Trophoblast cell (in vitro differentiated cells and primary cell): ENCODE measurements at regions not wholly inside any gene's neighbourhood (a gene's known extent, or its start where the extent isn't known, plus 50 kb on each side); places are given as distances from the start of the nearest gene placed in this dataset.

ENCODE experiments used
- DNase-seq, 2 donors: peaks; one replicate each; pipeline ENCODE4 v3.0.0-alpha.2; 2016
- H2AFZ ChIP-seq: 2 replicates; pipeline ENCODE4 v1.6.1; 2013; ENCODE audit warnings: low read length, moderate library complexity, mild to moderate bottlenecking; ENCODE audit not compliant: insufficient read depth, poor library complexity
- H2AK5ac ChIP-seq: 2 replicates; pipeline ENCODE4 v1.6.1; 2013; ENCODE audit warnings: mild to moderate bottlenecking, low read length
- H2BK120ac ChIP-seq: 2 replicates; pipeline ENCODE4 v1.6.1; 2013; ENCODE audit warnings: low read length, mild to moderate bottlenecking, moderate library complexity; ENCODE audit not compliant: insufficient read depth, poor library complexity
- H2BK12ac ChIP-seq: 2 replicates; pipeline ENCODE4 v1.6.1; 2013; ENCODE audit warnings: mild to moderate bottlenecking, low read length, moderate library complexity
- H2BK5ac ChIP-seq: 2 replicates; pipeline ENCODE4 v1.6.1; 2013; ENCODE audit warnings: low read length, low read depth, moderate library complexity, mild to moderate bottlenecking; ENCODE audit not compliant: poor library complexity
- H3K14ac ChIP-seq: 2 replicates; pipeline ENCODE4 v1.6.1; 2013; ENCODE audit warnings: mild to moderate bottlenecking, low read length
- H3K18ac ChIP-seq: 2 replicates; pipeline ENCODE4 v1.6.1; 2013; ENCODE audit warnings: mild to moderate bottlenecking, low read length
- H3K23ac ChIP-seq: 2 replicates; pipeline ENCODE4 v1.6.1; 2013; ENCODE audit warnings: low read length
- H3K27ac ChIP-seq: 2 replicates; pipeline ENCODE4 v1.5.1; 2013; ENCODE audit warnings: low read depth, mild to moderate bottlenecking, inconsistent platforms, low read length, moderate library complexity
- H3K27me3 ChIP-seq: 2 replicates; pipeline ENCODE4 v1.6.1; 2013; ENCODE audit warnings: inconsistent platforms, mild to moderate bottlenecking, low read length, moderate library complexity; ENCODE audit not compliant: insufficient read depth
- H3K36me3 ChIP-seq, 2 experiments: 1 replicate in 1 of 2; 2 replicates in 1 of 2; pipeline ENCODE4 v1.6.1; 2013; ENCODE audit warnings: low read length in 2 of 2, mild to moderate bottlenecking in 2 of 2, moderate library complexity in 1 of 2; ENCODE audit not compliant: insufficient read depth in 2 of 2, control insufficient read depth in 1 of 2
- H3K4ac ChIP-seq: 2 replicates; pipeline ENCODE4 v1.6.1; 2013; ENCODE audit warnings: low read depth, mild to moderate bottlenecking, low read length, moderate library complexity
- H3K4me1 ChIP-seq, 2 experiments: 1 replicate in 1 of 2; 2 replicates in 1 of 2; pipeline ENCODE4 v1.6.1; 2013; ENCODE audit warnings: low read length in 2 of 2, mild to moderate bottlenecking in 2 of 2, moderate library complexity in 1 of 2; ENCODE audit not compliant: insufficient read depth in 2 of 2, control insufficient read depth in 1 of 2
- H3K4me2 ChIP-seq: 2 replicates; pipeline ENCODE4 v1.6.1; 2013; ENCODE audit warnings: inconsistent platforms, mild to moderate bottlenecking, low read length, moderate library complexity
- H3K4me3 ChIP-seq: 2 replicates; pipeline ENCODE4 v1.5.1; 2013; ENCODE audit warnings: mild to moderate bottlenecking, low read depth, low read length, inconsistent platforms
- H3K79me1 ChIP-seq: one replicate; pipeline ENCODE4 v1.6.1; 2013; ENCODE audit warnings: low read length
- H3K79me2 ChIP-seq: 2 replicates; pipeline ENCODE4 v1.6.1; 2013; ENCODE audit warnings: low read length, mild to moderate bottlenecking; ENCODE audit not compliant: control insufficient read depth, insufficient read depth, poor library complexity
- H3K9ac ChIP-seq: 2 replicates; pipeline ENCODE4 v1.6.1; 2013; ENCODE audit warnings: mild to moderate bottlenecking, low read length
- H3K9me3 ChIP-seq: 2 replicates; pipeline ENCODE4 v1.6.1; 2013; ENCODE audit warnings: low read depth, mild to moderate bottlenecking, control low read depth, inconsistent platforms, low read length; ENCODE audit not compliant: insufficient read depth
- H4K12ac ChIP-seq: 2 replicates; pipeline ENCODE4 v1.6.1; 2013; ENCODE audit warnings: low read depth, mild to moderate bottlenecking, low read length, moderate library complexity
- H4K8ac ChIP-seq: 2 replicates; pipeline ENCODE4 v1.6.1; 2013; ENCODE audit warnings: low read depth, mild to moderate bottlenecking, low read length, moderate library complexity
- H4K91ac ChIP-seq: one replicate; pipeline ENCODE4 v1.6.1; 2013; ENCODE audit warnings: low read depth, mild to moderate bottlenecking, low read length, moderate library complexity
- WGBS: extraction: QIAGEN DNeasy Blood & Tissue Kit; methylation state at CpG from one replicate; pipeline ENCODE4 v1.1.7; 2013; ENCODE audit warnings: missing lambda C conversion rate; ENCODE audit not compliant: insufficient read length, insufficient coverage; ENCODE audit errors: extremely low coverage; 5-methylcytosine and 5-hydroxymethylcytosine counted together

DNA sequence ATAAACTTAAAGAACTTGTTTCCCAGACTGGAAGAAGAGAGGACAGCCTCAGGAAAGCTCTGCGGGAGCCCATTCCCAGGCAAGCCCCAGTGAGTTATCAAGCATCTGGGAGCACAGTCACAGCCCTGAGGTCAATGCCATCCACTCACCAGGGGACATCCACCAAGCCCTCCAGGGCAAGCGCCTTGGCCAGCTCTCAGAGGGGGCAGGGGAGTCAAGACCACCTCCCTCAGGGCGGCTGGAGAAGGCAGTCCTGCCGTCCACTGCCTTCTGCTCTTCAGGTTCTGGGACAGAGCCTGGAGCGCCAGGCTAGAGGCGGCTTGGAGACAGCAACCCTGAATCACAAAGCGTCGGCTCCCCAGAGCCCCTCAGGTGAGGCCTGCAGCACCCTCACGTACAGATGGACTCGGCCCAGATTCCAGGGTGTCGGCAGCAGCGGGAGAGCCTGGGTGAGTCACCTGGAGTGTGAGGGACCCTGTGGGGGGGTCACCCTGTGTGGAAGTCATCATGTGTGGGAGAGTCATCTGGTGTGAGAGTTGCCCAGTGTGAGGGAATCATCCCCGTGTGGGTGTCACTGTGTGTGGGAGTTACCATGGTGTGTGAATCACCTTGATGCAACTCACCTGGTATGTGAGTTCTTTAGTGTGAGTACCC is 100.9 kb upstream of the TEX51 start:
- WGBS = no CpG with 5 or more reads among the region's 13 CpGs

GRCh38 chr2:126798276-126799140 is 100.2 kb upstream of the TEX51 start:
- Histone ChIP-seq H3K4me1 (no peaks in the 10 kb centered on the region), H4K8ac (no peak overlapping the region), H3K23ac (no peak overlapping the region), H3K4me3 (no peak overlapping the region), H4K12ac (no peak overlapping the region), H2BK120ac (no peak overlapping the region), H2AFZ (no peak overlapping the region), H3K4ac (no peak overlapping the region), H2AK5ac (no peak overlapping the region), H3K79me2 (no peaks in the 10 kb centered on the region), H3K14ac (no peak overlapping the region), H3K27ac (no peak overlapping the region), H3K36me3 (no peaks in the 10 kb centered on the region), H3K9ac (no peak overlapping the region), H3K18ac (no peak overlapping the region), H4K91ac (no peak overlapping the region), H3K27me3 (no peaks in the 10 kb centered on the region), H3K79me1 (no peaks in the 10 kb centered on the region), H3K4me2 (no peak overlapping the region), H2BK5ac (no peak overlapping the region), H3K9me3 (peaks cover 1% of the 10 kb centered on the region), H2BK12ac (no peak overlapping the region)
- DNase-seq = no peak
- WGBS = no CpG with 5 or more reads among the region's 9 CpGs

More for the DNA sequence above, 100.9 kb upstream of the TEX51 start:
- no peaks in the 10 kb centered on the region for H3K4me1 ChIP-seq
- H3K36me3 ChIP-seq = no peaks in the 10 kb centered on the region
- no peak overlapping the region for H2AK5ac ChIP-seq
- H3K27ac ChIP-seq = no peak overlapping the region
- no peaks in the 10 kb centered on the region for H3K27me3 ChIP-seq
- H3K18ac ChIP-seq = no peak overlapping the region
- no peak overlapping the region for H4K12ac ChIP-seq
- no peak overlapping the region for H3K9ac ChIP-seq
- no peak overlapping the region for H3K14ac ChIP-seq
- no peak overlapping the region for H3K4me3 ChIP-seq
- H3K79me1 ChIP-seq = no peaks in the 10 kb centered on the region
- no peak overlapping the region for H4K8ac ChIP-seq
- no peak overlapping the region for H2BK12ac ChIP-seq
- no peak overlapping the region for H3K23ac ChIP-seq
- H3K4ac ChIP-seq = no peak overlapping the region
- H3K79me2 ChIP-seq = no peaks in the 10 kb centered on the region
- DNase-seq = no peak
- H4K91ac ChIP-seq = no peak overlapping the region
- H3K4me2 ChIP-seq = no peak overlapping the region
- H2AFZ ChIP-seq = no peak overlapping the region
- H2BK120ac ChIP-seq = no peak overlapping the region
- no peak overlapping the region for H2BK5ac ChIP-seq
- peaks cover 1% of the 10 kb centered on the region for H3K9me3 ChIP-seq

DNA sequence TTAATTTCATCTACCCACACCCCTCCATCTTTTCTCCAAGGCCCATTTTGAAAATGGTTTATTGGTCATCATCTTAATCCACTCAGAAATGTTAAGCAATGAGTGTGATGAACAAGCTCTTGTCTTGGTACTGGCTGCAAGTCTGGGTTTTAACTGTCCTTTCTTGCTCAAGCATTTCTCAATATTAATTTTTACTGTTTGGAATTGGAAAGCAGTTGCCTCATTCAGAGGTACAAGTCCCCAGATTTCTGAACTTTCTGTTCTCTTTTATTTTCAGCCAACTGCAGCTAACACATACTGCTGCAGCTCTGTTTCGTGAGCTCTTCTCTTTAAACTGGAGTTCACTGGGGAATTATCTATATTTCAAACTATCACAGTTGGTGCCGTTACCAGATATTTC is 99.4 kb upstream of the TEX51 start:
- H3K36me3 ChIP-seq = no peaks in the 10 kb centered on the region
- H2BK120ac ChIP-seq = no peak overlapping the region
- no peak overlapping the region for H2AK5ac ChIP-seq
- H3K18ac ChIP-seq = no peak overlapping the region
- no peak for DNase-seq
- H3K79me1 ChIP-seq = no peaks in the 10 kb centered on the region
- H3K14ac ChIP-seq = no peak overlapping the region
- H4K8ac ChIP-seq = no peak overlapping the region
- H3K79me2 ChIP-seq = no peaks in the 10 kb centered on the region
- no peaks in the 10 kb centered on the region for H3K4me1 ChIP-seq
- WGBS = no CpG with 5 or more reads among the region's 2 CpGs
- no peak overlapping the region for H3K4ac ChIP-seq
- H3K23ac ChIP-seq = no peak overlapping the region
- H3K27ac ChIP-seq = no peak overlapping the region
- H3K27me3 ChIP-seq = no peaks in the 10 kb centered on the region
- H3K9ac ChIP-seq = no peak overlapping the region
- no peak overlapping the region for H3K4me2 ChIP-seq
- H4K91ac ChIP-seq = no peak overlapping the region
- H2BK5ac ChIP-seq = no peak overlapping the region
- H3K9me3 ChIP-seq = peaks cover 2% of the 10 kb centered on the region
- no peak overlapping the region for H3K4me3 ChIP-seq
- H4K12ac ChIP-seq = no peak overlapping the region
- no peak overlapping the region for H2AFZ ChIP-seq
- no peak overlapping the region for H2BK12ac ChIP-seq

DNA sequence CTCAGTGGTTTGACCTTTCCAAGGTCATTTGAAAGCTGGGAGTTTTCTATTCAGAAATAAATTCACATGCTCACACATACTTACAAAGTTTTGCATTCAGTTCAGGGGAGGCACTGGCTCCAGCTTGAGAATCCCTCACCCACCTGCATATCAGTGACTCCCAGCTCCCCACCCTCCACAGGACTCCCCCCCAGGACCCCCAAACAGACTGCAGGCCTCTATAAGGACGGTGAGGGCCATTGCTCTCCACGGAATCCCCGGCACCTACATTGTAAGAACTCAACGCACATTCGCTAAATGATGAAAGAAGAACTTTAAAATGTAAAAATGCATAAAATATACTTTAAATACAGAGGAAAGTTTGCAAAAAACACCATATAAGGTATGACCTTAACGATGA is 97.2 kb upstream of the TEX51 start:
- Histone ChIP-seq H2AK5ac (no peak overlapping the region), H3K27ac (no peak overlapping the region), H3K9ac (no peak overlapping the region), H2AFZ (no peak overlapping the region), H3K79me1 (no peaks in the 10 kb centered on the region), H3K4me2 (no peak overlapping the region), H3K4ac (no peak overlapping the region), H3K4me1 (no peaks in the 10 kb centered on the region), H3K79me2 (no peaks in the 10 kb centered on the region), H3K4me3 (no peak overlapping the region), H4K12ac (no peak overlapping the region), H4K8ac (no peak overlapping the region), H3K18ac (no peak overlapping the region), H4K91ac (no peak overlapping the region), H3K14ac (no peak overlapping the region), H3K36me3 (no peaks in the 10 kb centered on the region), H2BK5ac (no peak overlapping the region), H3K23ac (no peak overlapping the region), H2BK12ac (no peak overlapping the region), H3K27me3 (no peaks in the 10 kb centered on the region), H2BK120ac (no peak overlapping the region), H3K9me3 (peaks cover 2% of the 10 kb centered on the region)
- no peak for DNase-seq
- no CpG with 5 or more reads among the region's 6 CpGs for WGBS
